ENCODE measurements at regions not wholly inside any gene's neighbourhood (a gene's known extent, or its start where the extent isn't known, plus 50 kb on each side); places are given as distances from the start of the nearest gene placed in this dataset.

GRCh38 chr16:86217001-86217890 is 293.1 kb upstream of the FOXF1 start:
- POLR2A ChIA-PET: no interaction called here
- CTCF ChIA-PET: no interaction called here
- intact Hi-C loops (cut with micrococcal nuclease): no loop called here

GRCh38 chr16:86217891-86218270 is 292.4 kb upstream of the FOXF1 start:
- H3K9ac ChIP-seq (ENCODE audit: low read length): no peak overlapping the region
- no peak overlapping the region for H3K4me3 ChIP-seq (replicated peaks in 1 of 2; ENCODE audit: low read depth in 1 of 2, low read length in 2 of 2)
- CTCF ChIA-PET: no interaction called here
- peaks cover 29% of the 10 kb centered on the region for H3K27me3 ChIP-seq (ENCODE audit: insufficient read depth, low read length)
- POLR2A ChIA-PET: no interaction called here
- TF ChIP-seq REST (IDR thresholded peaks at IDR 0.05; ENCODE audit: low read depth) (no peak), ZFX (IDR thresholded peaks at IDR 0.05) (no peak), SP1 (IDR thresholded peaks at IDR 0.05; ENCODE audit: low read depth) (no peak), FOSL1 (IDR thresholded peaks at IDR 0.05; ENCODE audit: low read depth) (no peak), SIN3A (IDR thresholded peaks at IDR 0.05; ENCODE audit: low read depth) (no peak), CBX3 (IDR thresholded peaks at IDR 0.05; ENCODE audit: low read depth) (no peak), CTCF (IDR thresholded peaks at IDR 0.05 in 2 of 3, conservative IDR thresholded peaks at IDR 0.05 in 1 of 3; ENCODE audit: borderline replicate concordance in 1 of 3, insufficient read depth in 1 of 3, low read depth in 2 of 3, low read length in 2 of 3) (no peak), EZH2 (IDR thresholded peaks at IDR 0.05) (no peak), JUND (IDR thresholded peaks at IDR 0.05) (no peak)
- H3K9me3 ChIP-seq (ENCODE audit: control insufficient read depth in 1 of 2, insufficient read depth in 1 of 2, low read depth in 1 of 2, low read length in 2 of 2): no peaks in the 10 kb centered on the region
- H4K20me1 ChIP-seq (ENCODE audit: insufficient read depth): no peaks in the 10 kb centered on the region
- no peaks in the 10 kb centered on the region for H3K4me1 ChIP-seq (ENCODE audit: control insufficient read depth in 1 of 2, insufficient read depth in 2 of 2, low read length in 2 of 2)
- no TSS peak for BruUV-seq (replicated peaks)
- no peak overlapping the region for H3K27ac ChIP-seq (ENCODE audit: low read depth, low read length)
- no peak overlapping the region for H3K4me2 ChIP-seq (ENCODE audit: low read length)
- intact Hi-C loops (cut with micrococcal nuclease): no loop called here
- RAD21 ChIA-PET (ENCODE audit: low non-redundant PET in 1 of 2, low total read pairs in 2 of 2, uncharacterized antibody in 2 of 2, unreplicated experiment in 2 of 2): no interaction called here
- H3K79me2 ChIP-seq (ENCODE audit: insufficient read depth, low read length): no peaks in the 10 kb centered on the region
- H2AFZ ChIP-seq (ENCODE audit: low read depth, low read length, poor library complexity, severe bottlenecking): no peak overlapping the region
- no peak for ATAC-seq
- no peaks in the 10 kb centered on the region for H3K9me2 ChIP-seq (ENCODE audit: insufficient read depth)
- DNase-seq (ENCODE audit: low read depth, low spot score): no peak
- no peaks in the 10 kb centered on the region for H3K36me3 ChIP-seq (ENCODE audit: control insufficient read depth in 1 of 2, insufficient read depth in 2 of 2, low read length in 2 of 2)

More at GRCh38 chr16:86217001-86217890, 293.1 kb upstream of the FOXF1 start:
- TF ChIP-seq FOSL1 (IDR thresholded peaks at IDR 0.05; ENCODE audit: low read depth) (no peak), ZNF274 (IDR thresholded peaks at IDR 0.05; ENCODE audit: low read depth, low read length) (no peak), EZH2 (IDR thresholded peaks at IDR 0.05) (no peak), MAX (IDR thresholded peaks at IDR 0.05) (no peak), CEBPB (IDR thresholded peaks at IDR 0.05; ENCODE audit: low read depth) (no peak), RAD21 (IDR thresholded peaks at IDR 0.05; ENCODE audit: low read depth) (no peak), EGR1 (IDR thresholded peaks at IDR 0.05; ENCODE audit: low read depth) (no peak), ELF1 (IDR thresholded peaks at IDR 0.05; ENCODE audit: borderline replicate concordance, low read depth) (no peak), SP1 (IDR thresholded peaks at IDR 0.05; ENCODE audit: low read depth) (no peak), TCF7L2 (IDR thresholded peaks at IDR 0.05; ENCODE audit: borderline replicate concordance, extremely low read depth, insufficient read depth, insufficient read length) (no peak)
- Histone ChIP-seq H3K36me3 (ENCODE audit: control insufficient read depth in 1 of 2, insufficient read depth in 2 of 2, low read length in 2 of 2) (no peaks in the 10 kb centered on the region), H3K4me1 (ENCODE audit: control insufficient read depth in 1 of 2, insufficient read depth in 2 of 2, low read length in 2 of 2) (0 out of 4 replicates have a peak, but pooled peaks cover 0 to under 1% of the 10 kb centered on the region in 2 experiments), H3K9me3 (ENCODE audit: control insufficient read depth in 1 of 2, insufficient read depth in 1 of 2, low read depth in 1 of 2, low read length in 2 of 2) (no peaks in the 10 kb centered on the region), H3K9ac (ENCODE audit: low read length) (no peak overlapping the region), H2AFZ (ENCODE audit: low read depth, low read length, poor library complexity, severe bottlenecking) (no peak overlapping the region), H3K4me2 (ENCODE audit: low read length) (no peak overlapping the region), H4K20me1 (ENCODE audit: insufficient read depth) (no peaks in the 10 kb centered on the region), H3K4me3 (replicated peaks in 1 of 2; ENCODE audit: low read depth in 1 of 2, low read length in 2 of 2) (no peak overlapping the region), H3K27me3 (ENCODE audit: insufficient read depth, low read length) (peaks cover 23% of the 10 kb centered on the region), H3K79me2 (ENCODE audit: insufficient read depth, low read length) (no peaks in the 10 kb centered on the region), H3K27ac (ENCODE audit: low read depth, low read length) (no peak overlapping the region), H3K9me2 (ENCODE audit: insufficient read depth) (no peaks in the 10 kb centered on the region)
- DNase-seq (ENCODE audit: low read depth, low spot score) (no peak), ATAC-seq (no peak)
- RAD21 ChIA-PET (ENCODE audit: low non-redundant PET in 1 of 2, low total read pairs in 2 of 2, uncharacterized antibody in 2 of 2, unreplicated experiment in 2 of 2): no interaction called here
- BruUV-seq (replicated peaks): no TSS peak
